Mucosa of descending colon (tissue), 3 donors: ENCODE measurements at regions not wholly inside any gene's neighbourhood (a gene's known extent, or its start where the extent isn't known, plus 50 kb on each side); places are given as distances from the start of the nearest gene placed in this dataset.

ENCODE experiments used
- ATAC-seq: fragments of 200-7000 bp; cut with Tn5 transposase; one replicate; pipeline ENCODE4 v1.9.1; 2020; ENCODE audit warnings: mild to moderate bottlenecking, moderate library complexity
- DNase-seq, 3 donors: peaks; one replicate each; pipeline ENCODE4 v3.0.0-alpha.2; 2020
- H3K36me3 ChIP-seq: fragments of 200-600 bp; one replicate; pipeline ENCODE4 v1.8.0; 2021; ENCODE audit warnings: low read depth, mild to moderate bottlenecking
- H3K4me1 ChIP-seq: fragments of 200-600 bp; one replicate; pipeline ENCODE4 v1.8.0; 2021; ENCODE audit warnings: low read depth, mild to moderate bottlenecking
- H3K4me3 ChIP-seq: fragments of 200-600 bp; one replicate; pipeline ENCODE4 v1.8.0; 2021; ENCODE audit warnings: mild to moderate bottlenecking
- H3K9me3 ChIP-seq: fragments of 200-600 bp; one replicate; pipeline ENCODE4 v1.8.0; 2021; ENCODE audit warnings: mild to moderate bottlenecking
- CTCF ChIP-seq: fragments of 200-600 bp; IDR thresholded peaks from one replicate; pipeline ENCODE4 v1.8.0; 2022; ENCODE audit warnings: antibody characterized with exemption, mild to moderate bottlenecking
- intact Hi-C, 2 donors: fragments of 100-400 bp; cut with DNase I in 1 of 2; cut with micrococcal nuclease in 1 of 2; formaldehyde crosslinking; loops; one replicate each; pipeline versions ENCODE4 v1.11.0 to v1.11.1; 2022; cut with DNase I, micrococcal nuclease
- donor health status: DM: no; HTN: no; CAD: no; lungs with moderate emphysema.
- donor health status: DM: no; HTN: no; CAD: no.
- donor health status: DM: no; HTN: yes; CAD: no.

GRCh38 chr6:3515669-3516068 lies 58.8 kb upstream of the SLC22A23 start:
- no peaks in the 10 kb centered on the region for H3K36me3 ChIP-seq
- no peak for TF ChIP-seq CTCF
- H3K9me3 ChIP-seq = no peaks in the 10 kb centered on the region
- H3K4me1 ChIP-seq = no peaks in the 10 kb centered on the region
- H3K4me3 ChIP-seq = no peak overlapping the region
- ATAC-seq (no peak), DNase-seq (no peak)
- intact Hi-C loops = no loop called here

GRCh38 chr6:3513416-3513815 lies 56.6 kb upstream of the SLC22A23 start:
- DNase-seq (no peak), ATAC-seq (no peak)
- Histone ChIP-seq H3K4me3 (no peak overlapping the region), H3K9me3 (no peaks in the 10 kb centered on the region), H3K36me3 (no peaks in the 10 kb centered on the region), H3K4me1 (no peaks in the 10 kb centered on the region)
- intact Hi-C loops = no loop called here
- TF ChIP-seq CTCF = no peak

GRCh38 chr6:3512832-3513231 lies 56.0 kb upstream of the SLC22A23 start:
- Histone ChIP-seq H3K4me3 (no peak overlapping the region), H3K4me1 (no peaks in the 10 kb centered on the region), H3K9me3 (no peaks in the 10 kb centered on the region), H3K36me3 (no peaks in the 10 kb centered on the region)
- ATAC-seq = no peak
- DNase-seq = no peak
- intact Hi-C loops = no loop called here
- no peak for TF ChIP-seq CTCF

GRCh38 chr6:3510617-3511016 lies 53.8 kb upstream of the SLC22A23 start:
- no peaks in the 10 kb centered on the region for H3K4me1 ChIP-seq
- H3K4me3 ChIP-seq = no peak overlapping the region
- TF ChIP-seq CTCF = no peak
- ATAC-seq (no peak), DNase-seq (no peak)
- intact Hi-C loops = no loop called here
- no peaks in the 10 kb centered on the region for H3K9me3 ChIP-seq
- H3K36me3 ChIP-seq = no peaks in the 10 kb centered on the region

- intact Hi-C loops = no loop called here
- H3K9me3 ChIP-seq = no peaks in the 10 kb centered on the region
- H3K4me1 ChIP-seq = no peaks in the 10 kb centered on the region
- no peaks in the 10 kb centered on the region for H3K36me3 ChIP-seq
- ATAC-seq (no peak), DNase-seq (no peak)
- TF ChIP-seq CTCF = no peak
- H3K4me3 ChIP-seq = no peak overlapping the region
Observed at GRCh38 chr6:3510178-3510577, 53.3 kb upstream of the SLC22A23 start.

- no peak for ATAC-seq
- no peaks in the 10 kb centered on the region for H3K36me3 ChIP-seq
- no peak for DNase-seq
- no peak overlapping the region for H3K4me3 ChIP-seq
- intact Hi-C loops = no loop called here
- H3K4me1 ChIP-seq = no peaks in the 10 kb centered on the region
- TF ChIP-seq CTCF = no peak
- no peaks in the 10 kb centered on the region for H3K9me3 ChIP-seq
Observed at GRCh38 chr6:3509336-3509735, 52.5 kb upstream of the SLC22A23 start.
